ENCODE measurements at regions not wholly inside any gene's neighbourhood (a gene's known extent, or its start where the extent isn't known, plus 50 kb on each side); places are given as distances from the start of the nearest gene placed in this dataset.

DNA sequence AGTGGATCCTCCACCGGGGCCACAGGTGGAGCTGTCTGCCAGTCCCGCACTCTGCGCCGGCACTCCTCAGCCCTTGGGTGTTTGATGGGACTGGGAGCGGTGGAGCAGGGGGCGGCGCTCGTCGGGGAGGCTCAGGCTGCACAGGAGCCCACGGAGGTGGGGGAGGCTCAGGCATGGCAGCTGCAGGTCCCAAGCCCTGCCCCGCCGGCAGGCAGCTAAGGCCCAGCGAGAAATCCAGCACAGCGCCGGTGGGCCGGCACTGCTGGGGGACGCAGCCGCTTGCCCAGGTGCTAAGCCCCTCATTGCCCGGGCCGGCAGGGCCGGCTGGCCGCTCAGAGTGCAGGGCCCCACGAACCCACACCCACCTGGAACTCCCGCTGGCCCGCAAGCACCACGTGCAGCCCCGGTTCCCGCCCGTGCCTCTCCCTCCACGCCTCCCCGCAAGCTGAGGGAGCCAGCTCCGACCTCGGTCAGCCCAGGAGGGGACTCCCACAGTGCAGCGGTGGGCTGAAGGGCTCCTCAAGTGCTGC, 286.4 kb downstream of the RBM26 start:
- Histone ChIP-seq H3K4me3 (ENCODE audit: low read depth in 2 of 2, low read length in 1 of 2) (no peak overlapping the region), H3K4me1 (ENCODE audit: control insufficient read depth in 1 of 2, insufficient read depth in 2 of 2, low read depth in 1 of 2, low read length in 1 of 2) (no peaks in the 10 kb centered on the region), H4K20me1 (ENCODE audit: insufficient read depth) (no peaks in the 10 kb centered on the region), H3K9ac (no peak overlapping the region), H3F3A (replicated peaks; ENCODE audit: insufficient read depth) (no peaks in the 10 kb centered on the region), H3K79me2 (ENCODE audit: insufficient read depth) (no peaks in the 10 kb centered on the region), H3K9me3 (no peaks in the 10 kb centered on the region; the same call in 1 of the 2 replicates), H3K9me2 (no peaks in the 10 kb centered on the region), H3K4me2 (no peak overlapping the region), H3K27me3 (ENCODE audit: insufficient read depth) (no peaks in the 10 kb centered on the region), H2AFZ (ENCODE audit: low read depth) (no peak overlapping the region), H3K27ac (ENCODE audit: low read depth in 2 of 2, low read length in 1 of 2) (no peak overlapping the region), H3K36me3 (replicated peaks in 1 of 2; ENCODE audit: control insufficient read depth in 1 of 2, insufficient read depth in 2 of 2, low read length in 1 of 2) (no peaks in the 10 kb centered on the region)
- DNase-seq, result no peak
- TF ChIP-seq, protein P1, sequence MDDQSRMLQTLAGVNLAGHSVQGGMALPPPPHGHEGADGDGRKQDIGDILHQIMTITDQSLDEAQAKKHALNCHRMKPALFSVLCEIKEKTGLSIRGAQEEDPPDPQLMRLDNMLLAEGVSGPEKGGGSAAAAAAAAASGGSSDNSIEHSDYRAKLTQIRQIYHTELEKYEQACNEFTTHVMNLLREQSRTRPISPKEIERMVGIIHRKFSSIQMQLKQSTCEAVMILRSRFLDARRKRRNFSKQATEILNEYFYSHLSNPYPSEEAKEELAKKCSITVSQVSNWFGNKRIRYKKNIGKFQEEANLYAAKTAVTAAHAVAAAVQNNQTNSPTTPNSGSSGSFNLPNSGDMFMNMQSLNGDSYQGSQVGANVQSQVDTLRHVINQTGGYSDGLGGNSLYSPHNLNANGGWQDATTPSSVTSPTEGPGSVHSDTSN (IDR thresholded peaks at IDR 0.05), result no peak
- TF ChIP-seq EP300 (IDR thresholded peaks at IDR 0.05; ENCODE audit: borderline replicate concordance in 1 of 2, low read depth in 1 of 2, low read length in 1 of 2) (no peak), RAD21 (IDR thresholded peaks at IDR 0.05; ENCODE audit: low read length) (no peak), FOXJ3 (CRISPR knock-in tag; IDR thresholded peaks at IDR 0.05) (no peak), YY1 (IDR thresholded peaks at IDR 0.05; ENCODE audit: low read depth) (no peak), GABPA (IDR thresholded peaks at IDR 0.05; ENCODE audit: low read depth) (no peak), NFIC (IDR thresholded peaks at IDR 0.05; ENCODE audit: borderline replicate concordance) (no peak), RXRA (IDR thresholded peaks at IDR 0.05; ENCODE audit: borderline replicate concordance, low read depth) (no peak), RFX5 (IDR thresholded peaks at IDR 0.05; ENCODE audit: low read length) (no peak), EZH2phosphoT487 (IDR thresholded peaks at IDR 0.05; ENCODE audit: borderline replicate concordance, low read depth) (no peak), TEAD4 (IDR thresholded peaks at IDR 0.05; ENCODE audit: borderline replicate concordance, insufficient read depth) (no peak), GATA2 (CRISPR knock-in tag; IDR thresholded peaks at IDR 0.05) (no peak), ELF1 (IDR thresholded peaks at IDR 0.05) (no peak), NRF1 (IDR thresholded peaks at IDR 0.05; ENCODE audit: low read depth, low read length) (no peak)
- TF ChIP-seq, protein P2, sequence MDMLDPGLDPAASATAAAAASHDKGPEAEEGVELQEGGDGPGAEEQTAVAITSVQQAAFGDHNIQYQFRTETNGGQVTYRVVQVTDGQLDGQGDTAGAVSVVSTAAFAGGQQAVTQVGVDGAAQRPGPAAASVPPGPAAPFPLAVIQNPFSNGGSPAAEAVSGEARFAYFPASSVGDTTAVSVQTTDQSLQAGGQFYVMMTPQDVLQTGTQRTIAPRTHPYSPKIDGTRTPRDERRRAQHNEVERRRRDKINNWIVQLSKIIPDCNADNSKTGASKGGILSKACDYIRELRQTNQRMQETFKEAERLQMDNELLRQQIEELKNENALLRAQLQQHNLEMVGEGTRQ (IDR thresholded peaks at IDR 0.05; ENCODE audit: borderline replicate concordance, low read depth, low read length), result no peak
- TF ChIP-seq, protein P3, sequence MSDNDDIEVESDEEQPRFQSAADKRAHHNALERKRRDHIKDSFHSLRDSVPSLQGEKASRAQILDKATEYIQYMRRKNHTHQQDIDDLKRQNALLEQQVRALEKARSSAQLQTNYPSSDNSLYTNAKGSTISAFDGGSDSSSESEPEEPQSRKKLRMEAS (IDR thresholded peaks at IDR 0.05; ENCODE audit: low read depth), result no peak
- TF ChIP-seq, protein P4, sequence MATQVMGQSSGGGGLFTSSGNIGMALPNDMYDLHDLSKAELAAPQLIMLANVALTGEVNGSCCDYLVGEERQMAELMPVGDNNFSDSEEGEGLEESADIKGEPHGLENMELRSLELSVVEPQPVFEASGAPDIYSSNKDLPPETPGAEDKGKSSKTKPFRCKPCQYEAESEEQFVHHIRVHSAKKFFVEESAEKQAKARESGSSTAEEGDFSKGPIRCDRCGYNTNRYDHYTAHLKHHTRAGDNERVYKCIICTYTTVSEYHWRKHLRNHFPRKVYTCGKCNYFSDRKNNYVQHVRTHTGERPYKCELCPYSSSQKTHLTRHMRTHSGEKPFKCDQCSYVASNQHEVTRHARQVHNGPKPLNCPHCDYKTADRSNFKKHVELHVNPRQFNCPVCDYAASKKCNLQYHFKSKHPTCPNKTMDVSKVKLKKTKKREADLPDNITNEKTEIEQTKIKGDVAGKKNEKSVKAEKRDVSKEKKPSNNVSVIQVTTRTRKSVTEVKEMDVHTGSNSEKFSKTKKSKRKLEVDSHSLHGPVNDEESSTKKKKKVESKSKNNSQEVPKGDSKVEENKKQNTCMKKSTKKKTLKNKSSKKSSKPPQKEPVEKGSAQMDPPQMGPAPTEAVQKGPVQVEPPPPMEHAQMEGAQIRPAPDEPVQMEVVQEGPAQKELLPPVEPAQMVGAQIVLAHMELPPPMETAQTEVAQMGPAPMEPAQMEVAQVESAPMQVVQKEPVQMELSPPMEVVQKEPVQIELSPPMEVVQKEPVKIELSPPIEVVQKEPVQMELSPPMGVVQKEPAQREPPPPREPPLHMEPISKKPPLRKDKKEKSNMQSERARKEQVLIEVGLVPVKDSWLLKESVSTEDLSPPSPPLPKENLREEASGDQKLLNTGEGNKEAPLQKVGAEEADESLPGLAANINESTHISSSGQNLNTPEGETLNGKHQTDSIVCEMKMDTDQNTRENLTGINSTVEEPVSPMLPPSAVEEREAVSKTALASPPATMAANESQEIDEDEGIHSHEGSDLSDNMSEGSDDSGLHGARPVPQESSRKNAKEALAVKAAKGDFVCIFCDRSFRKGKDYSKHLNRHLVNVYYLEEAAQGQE (IDR thresholded peaks at IDR 0.05; ENCODE audit: low read depth, low read length), result no peak
- TF ChIP-seq, protein P5, sequence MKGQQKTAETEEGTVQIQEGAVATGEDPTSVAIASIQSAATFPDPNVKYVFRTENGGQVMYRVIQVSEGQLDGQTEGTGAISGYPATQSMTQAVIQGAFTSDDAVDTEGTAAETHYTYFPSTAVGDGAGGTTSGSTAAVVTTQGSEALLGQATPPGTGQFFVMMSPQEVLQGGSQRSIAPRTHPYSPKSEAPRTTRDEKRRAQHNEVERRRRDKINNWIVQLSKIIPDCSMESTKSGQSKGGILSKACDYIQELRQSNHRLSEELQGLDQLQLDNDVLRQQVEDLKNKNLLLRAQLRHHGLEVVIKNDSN (IDR thresholded peaks at IDR 0.05; ENCODE audit: borderline replicate concordance, low read depth), result no peak
- TF ChIP-seq, protein P6, sequence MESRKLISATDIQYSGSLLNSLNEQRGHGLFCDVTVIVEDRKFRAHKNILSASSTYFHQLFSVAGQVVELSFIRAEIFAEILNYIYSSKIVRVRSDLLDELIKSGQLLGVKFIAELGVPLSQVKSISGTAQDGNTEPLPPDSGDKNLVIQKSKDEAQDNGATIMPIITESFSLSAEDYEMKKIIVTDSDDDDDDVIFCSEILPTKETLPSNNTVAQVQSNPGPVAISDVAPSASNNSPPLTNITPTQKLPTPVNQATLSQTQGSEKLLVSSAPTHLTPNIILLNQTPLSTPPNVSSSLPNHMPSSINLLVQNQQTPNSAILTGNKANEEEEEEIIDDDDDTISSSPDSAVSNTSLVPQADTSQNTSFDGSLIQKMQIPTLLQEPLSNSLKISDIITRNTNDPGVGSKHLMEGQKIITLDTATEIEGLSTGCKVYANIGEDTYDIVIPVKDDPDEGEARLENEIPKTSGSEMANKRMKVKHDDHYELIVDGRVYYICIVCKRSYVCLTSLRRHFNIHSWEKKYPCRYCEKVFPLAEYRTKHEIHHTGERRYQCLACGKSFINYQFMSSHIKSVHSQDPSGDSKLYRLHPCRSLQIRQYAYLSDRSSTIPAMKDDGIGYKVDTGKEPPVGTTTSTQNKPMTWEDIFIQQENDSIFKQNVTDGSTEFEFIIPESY (IDR thresholded peaks at IDR 0.05; ENCODE audit: borderline replicate concordance, low read depth), result no peak
- POLR2A ChIA-PET, result no interaction called here
- WGBS (ENCODE audit: low lambda C conversion rate), result 0% methylated on average over 1 of the region's 34 CpGs
- CTCF ChIA-PET, result no interaction called here

All from SK-N-SH (cell line).